ENCODE measurements at regions not wholly inside any gene's neighbourhood (a gene's known extent, or its start where the extent isn't known, plus 50 kb on each side); places are given as distances from the start of the nearest gene placed in this dataset.

DNA sequence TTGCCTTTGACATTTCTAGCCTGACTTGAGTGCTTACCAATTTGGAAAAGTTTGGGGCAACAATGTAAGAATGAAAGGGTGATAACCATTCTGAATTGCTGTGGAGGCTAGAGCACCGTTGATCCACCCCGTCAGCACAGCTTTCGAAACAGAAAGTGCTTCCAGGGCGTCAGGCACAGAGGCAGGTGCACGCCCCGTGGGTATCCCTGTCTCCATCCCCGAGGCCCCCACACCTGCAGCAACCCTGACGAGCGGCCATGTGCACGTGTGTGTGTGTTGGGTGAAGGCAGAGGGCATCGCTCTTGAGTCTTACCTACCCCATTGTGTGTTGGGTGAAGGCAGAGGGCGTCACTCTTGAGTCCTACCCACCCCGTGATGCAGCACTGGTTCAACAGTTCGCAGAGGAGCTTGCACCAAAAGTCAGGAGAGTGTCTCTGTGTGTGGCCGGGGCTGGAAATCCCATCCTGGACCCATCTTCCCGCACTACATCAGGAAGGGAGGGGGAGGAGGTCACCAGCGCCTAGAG lies 404.5 kb downstream of the BRD1 start:
- FAIRE-seq (no peak), DNase-seq (ENCODE audit: low spot score) (no peak)

DNA sequence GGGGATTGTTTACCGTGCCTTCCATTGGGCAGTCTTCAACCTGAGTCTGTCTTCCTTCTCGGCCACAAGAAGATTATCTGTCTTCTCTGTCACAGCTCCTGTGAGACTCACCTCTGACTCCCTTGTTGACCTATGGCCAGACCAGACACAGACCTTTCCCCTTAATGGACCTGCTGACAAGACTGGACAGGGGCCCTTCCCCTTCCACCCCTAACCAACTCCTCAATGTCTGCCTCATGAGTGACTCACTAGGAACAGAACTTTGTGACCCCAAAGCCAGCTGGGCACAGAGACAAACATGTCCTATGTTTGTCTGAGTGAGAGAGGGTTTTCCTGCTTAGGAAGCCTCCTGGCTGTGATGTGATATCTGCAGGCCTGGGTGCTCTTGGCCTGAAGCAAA lies 405.0 kb downstream of the BRD1 start:
- DNase-seq (ENCODE audit: low spot score) (peak; percentile 56), FAIRE-seq (no peak)

DNA sequence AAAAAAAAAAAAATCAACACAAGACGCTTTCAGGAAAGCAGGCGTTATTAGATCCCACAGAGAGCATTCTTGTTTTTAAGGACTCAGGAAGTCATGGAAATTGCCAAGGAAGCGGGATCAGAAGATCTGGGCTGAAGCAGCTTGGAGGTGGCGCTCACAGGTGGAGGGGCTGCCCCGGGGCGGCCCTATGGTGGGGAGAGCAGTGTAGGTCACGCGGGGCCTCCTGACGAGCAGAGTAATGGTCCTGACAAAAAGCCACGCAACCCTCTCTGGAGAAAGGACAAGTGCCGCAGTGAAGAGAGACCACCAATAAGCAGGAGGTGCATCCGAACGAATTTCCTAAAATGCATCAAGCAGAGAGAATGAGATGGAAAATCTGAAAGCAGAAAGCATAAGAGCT lies 407.0 kb downstream of the BRD1 start:
- FAIRE-seq (no peak), DNase-seq (ENCODE audit: low spot score) (no peak)

DNA sequence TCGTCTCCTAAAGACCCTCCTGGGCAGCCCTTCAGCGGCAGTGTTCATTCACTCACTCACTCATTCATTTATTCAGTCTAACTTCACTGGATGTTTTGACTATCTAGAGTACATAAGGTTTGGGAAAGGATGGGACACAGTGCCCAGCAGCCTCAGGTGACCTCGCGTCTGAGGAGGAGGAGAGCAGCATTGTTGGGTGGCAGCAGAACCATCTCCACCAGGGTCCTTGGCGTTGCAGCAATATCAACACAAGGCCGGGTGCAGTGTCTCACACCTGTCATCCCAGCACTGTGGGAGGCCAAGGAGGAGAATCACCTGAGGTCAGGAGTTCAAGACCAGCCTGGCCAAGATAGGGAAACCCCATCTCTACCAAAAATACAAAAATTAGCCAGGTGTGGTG lies 408.0 kb downstream of the BRD1 start:
- no peak for DNase-seq (ENCODE audit: low spot score)
- no peak for FAIRE-seq

DNA sequence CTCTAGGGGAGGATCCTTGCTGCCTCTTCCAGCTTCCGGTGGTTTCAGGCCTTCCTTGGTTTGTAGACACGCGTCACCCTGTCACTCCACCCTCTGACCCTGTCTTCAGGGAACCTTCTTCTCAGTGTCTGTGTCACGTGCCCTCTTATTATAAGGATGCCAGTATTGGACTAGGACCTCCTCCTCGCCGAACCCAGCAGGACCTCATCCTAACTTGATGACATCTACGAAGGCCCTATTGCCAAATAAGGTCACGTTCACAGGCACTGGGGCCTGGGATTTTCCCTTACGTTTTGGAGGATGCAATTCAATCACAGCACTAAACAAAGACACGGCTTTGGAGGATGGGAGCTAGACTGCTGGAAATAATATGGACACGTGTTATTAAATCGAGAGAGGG lies 408.7 kb downstream of the BRD1 start:
- FAIRE-seq (no peak), DNase-seq (ENCODE audit: low spot score) (no peak)

DNA sequence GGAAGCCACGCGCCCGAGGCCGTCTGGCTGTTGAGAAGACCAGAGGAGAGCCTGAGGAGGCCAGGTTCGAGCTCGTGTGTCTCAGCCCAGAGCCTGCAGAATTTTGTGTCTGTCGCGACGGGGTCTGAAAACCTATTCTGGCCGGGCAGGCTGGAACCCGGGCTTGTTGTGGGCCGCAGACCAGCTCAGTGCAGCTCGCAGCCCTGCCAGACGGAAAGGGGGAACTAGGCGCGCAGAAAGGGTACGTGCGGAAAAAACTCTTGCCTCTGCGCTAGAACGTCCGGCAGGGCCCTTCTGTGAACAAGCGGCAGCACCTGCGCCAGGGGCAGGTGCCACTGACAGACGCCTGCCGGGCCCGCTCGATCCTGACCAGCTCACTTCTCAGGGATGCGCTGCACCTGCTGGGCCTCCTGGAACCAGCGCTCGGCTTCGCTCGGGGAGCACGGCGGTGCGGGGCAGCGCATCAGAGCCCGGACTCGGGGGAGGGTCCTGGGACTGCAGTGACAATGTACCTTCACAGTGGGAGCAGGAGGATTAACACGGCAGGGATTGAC lies 409.3 kb downstream of the BRD1 start:
- DNase-seq (ENCODE audit: low spot score) (no peak), FAIRE-seq (no peak)

DNA sequence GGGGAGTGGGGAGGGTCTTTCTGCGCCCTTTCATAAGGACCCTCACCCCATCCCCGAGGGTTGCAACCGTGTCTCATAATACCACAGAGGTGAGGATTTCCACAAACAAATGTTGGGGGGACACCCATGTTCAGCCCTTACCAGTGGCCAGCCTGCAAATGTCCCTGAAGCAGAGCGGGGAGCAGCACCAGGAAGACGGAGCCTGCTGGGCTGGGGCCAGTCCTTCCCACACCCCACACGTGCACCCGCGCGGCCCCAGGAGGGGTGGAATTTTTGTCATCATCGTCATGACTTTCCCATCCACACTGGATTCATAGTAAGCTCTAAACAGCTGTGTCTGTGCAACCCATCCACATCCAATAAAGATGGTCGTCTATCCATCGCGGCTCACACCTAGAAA lies 409.8 kb downstream of the BRD1 start:
- DNase-seq (ENCODE audit: low spot score) (no peak), FAIRE-seq (no peak)

DNA sequence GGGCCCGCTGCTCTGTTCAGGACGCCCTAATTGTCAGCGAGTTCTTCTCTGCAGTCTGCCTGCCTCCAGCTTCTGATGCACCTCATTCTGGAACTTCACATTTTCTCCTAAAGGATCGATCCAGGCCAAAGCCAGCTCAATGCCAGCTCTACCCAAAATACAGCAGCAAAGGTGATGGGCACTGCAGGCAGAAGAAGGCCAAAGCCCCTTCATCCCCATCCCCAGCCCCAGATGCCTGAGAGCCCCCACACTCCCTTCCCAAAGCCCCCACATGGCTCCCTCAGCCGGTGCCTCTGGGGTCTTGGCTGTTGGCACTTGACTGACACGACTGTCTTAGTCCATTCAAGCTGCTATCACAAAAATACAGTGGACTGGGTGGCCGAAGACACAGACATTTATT lies 410.3 kb downstream of the BRD1 start:
- FAIRE-seq (no peak), DNase-seq (ENCODE audit: low spot score) (no peak)

DNA sequence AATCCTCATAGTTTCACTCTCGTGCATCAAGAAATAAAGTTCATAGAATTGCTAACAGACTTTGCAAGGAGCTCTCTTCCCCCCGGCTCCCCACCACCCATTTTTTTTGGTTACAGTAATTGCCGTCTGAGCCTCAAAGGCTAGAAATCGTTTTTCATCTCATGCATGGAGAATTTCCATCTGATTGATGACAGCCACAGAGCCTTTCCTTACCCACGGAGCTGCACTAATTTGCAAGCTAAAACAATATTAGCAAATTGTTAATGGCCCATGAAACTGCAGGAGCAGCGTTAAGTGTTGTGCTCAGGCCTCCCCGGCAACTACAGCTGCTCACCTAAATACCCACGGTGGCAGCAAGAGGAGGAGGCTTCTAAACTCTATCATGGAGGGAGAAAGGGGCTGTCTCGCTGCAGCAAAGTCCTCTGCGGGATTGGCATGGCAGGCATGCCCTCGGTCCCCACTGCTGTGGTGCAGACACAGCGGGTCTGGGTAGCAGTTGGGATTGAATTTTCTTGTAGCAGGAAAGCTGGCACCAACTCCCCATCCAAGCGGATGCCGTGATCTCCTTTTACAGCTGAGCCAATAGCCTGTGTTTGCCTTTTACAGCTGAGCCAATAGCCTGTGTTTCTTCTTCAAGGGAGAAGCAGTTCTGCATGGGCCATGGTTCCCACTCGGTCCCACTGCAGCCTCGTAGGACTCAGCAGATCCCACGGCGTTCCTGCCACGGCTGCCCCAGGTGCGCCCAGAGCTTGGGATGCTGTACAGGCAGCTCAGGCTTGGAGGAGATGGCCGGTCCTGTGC lies 412.3 kb downstream of the BRD1 start:
- no peak for FAIRE-seq
- no peak for DNase-seq (ENCODE audit: low spot score)

DNA sequence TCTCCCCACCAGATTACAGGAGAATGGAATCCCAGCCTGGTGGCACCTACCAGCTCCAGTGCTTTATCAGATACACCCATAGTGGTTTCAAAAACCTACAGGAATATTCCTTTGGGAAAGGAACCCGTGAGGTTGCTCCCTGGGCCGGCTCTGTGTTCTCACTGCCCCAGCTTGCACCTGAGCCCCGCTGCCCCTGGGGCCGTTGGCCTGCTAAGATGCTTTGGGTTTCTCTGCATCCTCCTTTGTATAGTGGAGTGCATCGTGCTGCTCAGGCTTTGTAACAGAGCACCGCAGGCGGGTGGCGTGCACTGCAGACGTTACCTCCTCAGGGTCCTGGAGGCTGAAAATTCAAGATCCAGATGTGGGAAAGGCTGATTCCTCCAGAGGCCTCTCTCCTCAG lies 414.1 kb downstream of the BRD1 start:
- DNase-seq (ENCODE audit: low spot score) (no peak), FAIRE-seq (no peak)

DNA sequence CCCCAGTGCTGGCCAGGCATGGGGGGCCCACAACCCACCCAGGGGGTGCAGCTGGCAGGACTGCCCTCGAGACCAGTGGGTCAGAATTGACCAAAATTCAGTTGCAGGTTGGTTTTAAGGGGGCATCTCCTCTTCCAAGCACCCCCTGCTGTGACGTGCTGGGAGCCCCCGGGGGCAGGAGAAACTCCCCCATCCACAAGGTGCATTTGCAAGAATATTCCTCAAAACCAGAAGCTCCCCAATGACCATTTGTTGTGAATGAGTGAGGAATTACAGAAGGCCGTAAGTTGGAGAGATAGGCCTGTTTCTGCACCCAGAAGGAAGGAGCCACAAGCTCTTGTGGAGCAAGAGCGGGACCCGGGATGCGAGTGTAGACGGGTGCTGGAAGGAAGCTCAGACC lies 414.5 kb downstream of the BRD1 start:
- DNase-seq (ENCODE audit: low spot score) (no peak), FAIRE-seq (no peak)

DNA sequence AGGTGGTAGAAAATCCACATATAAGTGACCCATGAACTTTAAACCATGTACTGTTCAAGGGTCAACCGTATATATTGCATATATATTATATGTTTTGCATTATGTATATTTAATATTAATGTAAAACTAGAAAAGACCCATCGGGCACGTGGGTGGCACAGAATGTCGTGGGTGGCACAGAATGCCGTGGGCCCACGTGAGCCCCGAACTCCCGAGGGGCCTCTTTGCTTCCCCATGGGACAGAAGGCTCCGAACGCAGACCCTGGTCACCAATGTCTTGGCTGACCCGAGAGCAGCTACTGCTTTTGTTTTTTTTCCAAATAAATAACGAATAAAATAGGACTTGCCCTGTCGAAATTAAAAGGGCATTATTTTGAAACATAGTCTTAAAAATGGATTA lies 415.4 kb downstream of the BRD1 start:
- DNase-seq (ENCODE audit: low spot score), result no peak
- no peak for FAIRE-seq

DNA sequence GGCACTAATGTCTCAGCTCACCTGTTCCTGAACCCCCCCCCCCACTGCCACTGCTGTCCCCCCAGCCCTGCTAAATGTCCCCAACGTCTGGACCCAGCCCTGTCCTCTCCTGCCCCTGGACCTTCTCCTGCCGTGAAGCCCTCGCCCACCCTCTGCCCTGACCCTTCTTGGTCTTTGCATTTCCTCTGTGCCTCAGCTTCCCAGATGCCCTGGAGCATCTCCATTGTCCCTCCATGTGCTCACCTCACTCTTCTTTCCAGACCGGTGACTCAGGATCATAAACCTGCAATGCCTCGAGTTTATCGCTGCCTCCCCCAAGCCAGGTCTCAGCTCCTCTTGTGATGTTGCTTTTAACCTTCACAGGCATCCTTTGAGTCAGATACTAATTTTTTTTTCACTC lies 416.4 kb downstream of the BRD1 start:
- DNase-seq (ENCODE audit: low spot score) (no peak), FAIRE-seq (no peak)

DNA sequence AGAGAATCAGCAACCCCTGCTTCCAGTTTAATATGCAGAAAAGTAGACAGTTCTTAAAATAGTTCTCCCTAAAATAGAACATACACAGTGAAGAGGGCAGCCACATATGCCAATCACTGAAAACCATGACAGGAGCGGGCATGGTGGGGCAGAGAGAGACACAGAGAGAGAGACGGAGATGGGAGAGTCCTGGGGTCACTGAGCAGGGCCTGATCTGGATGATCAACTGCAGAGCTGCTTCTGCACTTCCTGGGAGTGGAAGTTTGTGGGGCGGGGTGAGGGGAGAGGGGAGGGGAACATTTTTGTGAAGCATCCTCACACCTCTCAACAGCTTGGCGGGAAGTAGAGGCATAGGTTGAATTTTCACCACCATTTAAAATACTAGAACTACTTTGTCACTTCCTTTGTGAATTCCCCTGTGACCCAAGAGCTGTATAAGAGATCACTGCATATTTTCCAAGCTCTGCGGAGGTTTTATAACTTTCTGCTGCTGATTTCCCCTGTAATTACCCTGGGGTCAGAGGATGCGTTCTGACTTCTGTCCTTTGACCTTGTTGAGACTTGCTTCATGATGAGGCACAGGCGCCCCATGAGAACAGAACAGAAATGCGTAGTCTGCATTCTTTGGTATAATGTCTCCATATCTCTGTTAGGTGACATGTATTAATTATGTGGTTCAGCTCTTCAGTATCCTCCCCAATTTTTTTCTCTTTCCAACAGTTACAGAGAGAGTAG lies 419.4 kb downstream of the BRD1 start:
- no peak for DNase-seq (ENCODE audit: low spot score)
- FAIRE-seq, result no peak

DNA sequence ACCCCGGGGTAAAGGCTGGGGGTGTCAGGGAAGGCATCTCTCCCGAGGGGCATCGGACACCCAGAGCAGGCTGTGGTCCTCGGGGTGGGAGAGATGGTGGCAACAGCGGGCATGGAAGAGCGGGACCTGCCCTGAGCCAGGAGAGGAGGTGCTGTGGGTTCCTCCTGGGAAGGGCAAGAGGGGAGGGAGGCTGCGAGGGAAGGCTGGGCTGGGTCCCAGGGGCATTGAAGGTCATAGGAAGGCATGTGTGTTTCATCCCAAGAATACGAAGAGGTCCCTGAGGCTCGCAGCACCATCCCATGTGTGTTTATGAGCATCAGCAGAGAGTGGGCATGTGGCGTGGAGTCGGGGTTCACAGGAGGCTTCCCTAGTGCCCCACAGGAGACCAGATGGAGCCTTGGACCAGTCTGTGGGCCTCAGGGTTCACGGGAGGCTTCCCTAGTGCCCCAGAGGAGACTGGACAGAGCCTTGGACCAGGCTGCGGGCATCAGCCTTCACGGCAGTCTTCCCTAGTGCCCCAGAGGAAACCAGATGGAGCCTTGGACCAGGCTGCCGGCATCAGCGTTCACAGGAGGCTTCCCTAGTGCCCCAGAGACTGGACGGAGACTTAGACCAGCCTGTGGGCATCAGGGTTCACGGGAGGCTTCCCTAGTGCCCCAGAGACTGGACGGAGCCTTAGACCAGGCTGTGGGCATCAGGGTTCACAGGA lies 420.6 kb downstream of the BRD1 start:
- DNase-seq (ENCODE audit: low spot score) (no peak), FAIRE-seq (no peak)

DNA sequence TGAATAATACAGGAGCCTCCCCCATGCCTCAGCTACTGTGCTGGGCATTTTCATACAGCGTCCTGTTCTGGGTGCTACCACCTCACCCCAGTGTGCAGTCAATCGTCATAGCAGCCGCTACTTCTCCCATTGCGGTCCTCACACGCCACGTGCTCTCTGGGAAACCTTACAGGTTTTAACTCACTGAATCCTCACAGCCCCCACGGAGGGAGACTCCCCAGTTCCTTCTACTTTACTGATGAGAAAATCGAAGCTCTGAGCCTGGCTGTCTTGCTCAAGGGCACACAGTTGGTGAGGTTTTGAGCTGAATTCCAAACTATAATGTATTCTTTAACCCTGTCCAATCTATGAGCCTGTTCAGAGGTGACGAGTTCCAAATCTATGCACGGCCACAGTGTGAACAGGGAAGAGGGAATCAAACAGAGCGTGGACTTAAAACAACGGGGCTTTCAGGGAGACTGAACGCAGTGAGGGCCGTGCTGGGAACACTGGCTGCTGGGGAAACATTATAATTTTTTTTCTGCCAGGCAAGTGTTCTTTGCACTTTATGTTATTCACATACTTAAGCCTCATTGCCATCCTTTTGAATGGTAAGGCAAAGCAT lies 421.5 kb downstream of the BRD1 start:
- DNase-seq (ENCODE audit: low spot score) (no peak), FAIRE-seq (no peak)

DNA sequence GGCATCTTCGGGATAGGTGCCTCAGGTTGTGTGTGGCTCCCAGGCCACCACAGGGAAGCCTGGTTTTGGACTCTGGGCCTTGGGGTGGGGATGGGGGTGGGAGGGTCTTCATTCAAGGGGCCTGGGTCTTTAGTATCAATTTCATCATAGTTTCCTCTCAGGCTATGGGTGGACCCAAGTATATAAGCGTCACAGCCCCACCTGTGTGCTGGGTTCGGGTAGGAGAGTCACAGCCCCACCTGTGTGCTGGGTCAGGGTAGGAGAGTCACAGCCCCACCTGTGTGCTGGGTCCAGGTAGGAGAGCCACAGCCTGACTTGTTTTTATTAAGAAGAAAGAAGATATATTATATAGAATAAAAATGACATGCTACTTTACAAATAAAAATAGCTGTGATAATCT lies 422.1 kb downstream of the BRD1 start:
- FAIRE-seq, result no peak

DNA sequence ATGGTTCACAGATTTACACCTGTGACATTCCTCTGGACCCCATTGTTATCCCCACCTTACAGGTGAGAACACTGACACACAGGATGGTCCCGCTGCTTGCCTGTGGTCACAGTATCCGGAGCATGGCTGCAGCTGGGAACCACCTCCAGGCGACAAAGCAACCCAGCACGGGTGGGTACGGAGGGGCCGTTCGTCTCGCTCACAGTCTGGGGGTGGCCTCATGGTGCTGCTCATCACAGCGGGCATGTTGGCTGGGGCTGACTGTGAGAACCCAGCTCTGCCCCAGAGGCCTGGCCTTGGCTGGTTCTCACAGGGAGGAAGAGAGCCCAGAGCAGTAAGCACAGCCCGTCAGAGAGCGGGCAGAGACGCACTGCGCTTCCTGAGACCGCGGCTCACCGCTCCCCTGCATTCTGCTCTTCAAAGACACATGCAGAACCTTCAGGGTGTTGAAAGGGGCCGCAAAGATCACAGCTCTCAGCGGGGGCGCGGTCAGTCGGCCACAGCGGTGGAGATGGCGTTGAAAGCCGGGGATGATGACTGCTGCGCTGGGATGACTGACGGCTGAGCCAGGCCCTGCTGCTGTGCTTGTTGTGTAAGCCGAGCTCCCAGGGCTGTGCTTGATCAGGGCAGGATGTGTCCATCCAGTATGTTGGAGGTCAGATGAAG lies 423.0 kb downstream of the BRD1 start:
- FAIRE-seq, result no peak
- DNase-seq (ENCODE audit: low spot score), result no peak

More for the DNA sequence above, 422.1 kb downstream of the BRD1 start:
- DNase-seq (ENCODE audit: low spot score), result no peak

DNA sequence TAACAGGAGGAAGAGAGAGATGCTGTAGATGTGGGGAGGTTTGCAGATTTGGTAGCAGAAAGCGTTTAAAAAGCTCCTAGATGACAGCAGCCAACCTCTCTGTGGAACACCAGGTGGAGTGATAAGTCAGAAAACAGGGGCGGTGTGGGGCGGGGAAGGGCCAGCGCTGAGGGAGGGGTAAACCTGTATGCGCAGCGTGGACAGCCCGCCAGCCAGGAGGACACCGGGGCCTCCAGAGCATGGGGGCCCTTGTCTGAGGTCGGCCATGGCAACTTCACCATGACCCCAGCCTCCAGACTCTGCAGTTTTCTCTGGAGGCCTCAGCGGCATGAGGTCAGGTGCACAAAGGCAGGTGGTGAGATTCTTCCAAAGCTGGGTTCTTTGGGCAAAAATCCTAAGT lies 423.7 kb downstream of the BRD1 start:
- FAIRE-seq (no peak), DNase-seq (ENCODE audit: low spot score) (no peak)

DNA sequence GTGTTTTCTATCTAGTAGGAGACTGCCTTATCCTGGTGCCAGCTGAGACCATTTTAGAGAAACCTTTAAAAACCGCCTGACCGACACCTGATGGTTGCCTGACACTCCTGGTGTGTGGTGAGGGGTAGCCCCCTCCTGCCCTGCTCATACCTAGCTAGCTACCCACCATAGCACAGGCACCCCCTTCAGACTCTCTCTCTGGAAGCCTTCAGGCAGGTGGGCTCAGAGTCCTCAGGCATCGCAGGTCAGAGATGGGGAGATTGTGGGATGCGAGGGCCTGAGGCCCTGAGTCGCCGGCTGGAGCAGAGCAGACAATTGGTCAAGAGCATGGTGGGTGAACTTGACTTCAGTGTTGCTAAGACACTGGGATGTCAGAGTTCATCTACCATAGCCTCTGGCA lies 424.6 kb downstream of the BRD1 start:
- no peak for FAIRE-seq
- no peak for DNase-seq (ENCODE audit: low spot score)

DNA sequence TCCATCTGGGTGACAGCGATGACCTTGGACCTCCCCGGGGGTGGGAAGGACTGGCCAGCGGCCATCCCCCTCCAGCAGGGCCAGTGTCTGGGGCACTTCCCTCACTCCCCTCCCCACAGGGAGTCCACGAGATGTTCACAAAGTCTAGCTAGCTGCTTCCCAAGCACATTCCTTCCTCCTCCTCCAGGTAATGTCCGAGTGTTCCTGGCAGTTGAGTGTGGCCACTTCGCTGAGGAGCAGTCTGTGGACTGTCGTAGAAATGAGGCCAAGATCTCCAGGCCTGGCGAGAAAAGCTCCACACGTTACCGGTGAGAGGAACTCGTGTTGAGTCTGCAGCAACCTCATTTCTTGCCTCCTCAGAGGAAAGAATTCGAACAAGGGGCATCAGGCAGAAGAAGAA lies 425.5 kb downstream of the BRD1 start:
- DNase-seq (ENCODE audit: low spot score) (no peak), FAIRE-seq (no peak)

Measured in RCC 7860 (cell line).